Right lobe of liver (tissue), 6 donors: ENCODE measurements at regions not wholly inside any gene's neighbourhood (a gene's known extent, or its start where the extent isn't known, plus 50 kb on each side); places are given as distances from the start of the nearest gene placed in this dataset.

Source experiments
- ATAC-seq, 4 donors: fragments of 200-7000 bp; cut with Tn5 transposase; one replicate each; pipeline ENCODE4 v1.9.1; 2020; ENCODE audit warnings: mild to moderate bottlenecking in 4 of 4, moderate library complexity in 4 of 4
- DNase-seq, 3 donors: peaks; one replicate each; pipeline ENCODE4 v3.0.0-alpha.2; 2020
- H3K27ac ChIP-seq, 3 donors: fragments of 200-600 bp; one replicate each; pipeline ENCODE4 v1.8.0; 2022
- H3K27me3 ChIP-seq, 2 donors: fragments of 200-600 bp; one replicate each; pipeline ENCODE4 v1.8.0; 2022
- H3K36me3 ChIP-seq, 4 donors: fragments of 200-600 bp; sonication (generic) in 1 of 4; one replicate each; pipeline versions ENCODE4 v1.5.1 to v1.8.0; 2017 to 2022; ENCODE audit warnings: control low read depth in 1 of 4
- H3K4me1 ChIP-seq, 4 donors: fragments of 200-600 bp; sonication (generic) in 1 of 4; one replicate each; pipeline versions ENCODE4 v1.5.1 to v1.8.0; 2017 to 2022; ENCODE audit warnings: control low read depth in 1 of 4
- H3K4me3 ChIP-seq, 3 donors: fragments of 200-600 bp; one replicate each; pipeline ENCODE4 v1.8.0; 2022
- H3K9me3 ChIP-seq, 4 donors: fragments of 200-600 bp; sonication (generic) in 1 of 4; one replicate each; pipeline versions ENCODE4 v1.5.1 to v1.8.0; 2017 to 2022; ENCODE audit warnings: control low read depth in 1 of 4
- CTCF ChIP-seq, 4 donors: fragments of 200-600 bp in 3 of 4; fragments of 450-650 bp in 1 of 4; IDR thresholded peaks; one replicate each; pipeline versions ENCODE4 v1.5.1 to v1.8.0; 2016 to 2022; ENCODE audit warnings: antibody characterized with exemption in 4 of 4, mild to moderate bottlenecking in 2 of 4
- POLR2A ChIP-seq: fragments of 450-650 bp; IDR thresholded peaks from one replicate; pipeline ENCODE4 v1.6.1; 2017; ENCODE audit warnings: antibody characterized with exemption, mild to moderate bottlenecking
- WGBS: methylation state at CpG from one replicate; pipeline ENCODE4 v1.1.6; 2018; ENCODE audit warnings: low coverage, low lambda C conversion rate; ENCODE audit not compliant: insufficient coverage; ENCODE audit errors: missing lambda C conversion rate; 5-methylcytosine and 5-hydroxymethylcytosine counted together
- intact Hi-C, 2 donors: fragments of 100-400 bp; cut with DNase I; formaldehyde crosslinking; loops; one replicate each; pipeline versions ENCODE4 v1.11.2 to v1.14.1; 2022
- donor health status: DM: no; HTN: yes; CAD: no.
- donor health status: DM: no; HTN: no; CAD: no.
- donor health status: DM: no; HTN: no; CAD: no.
- donor health status: DM: no; HTN: yes; CAD: no.
- donor health status: DM: no; HTN: yes; CAD: no.

- H3K36me3 ChIP-seq, result no peaks in the 10 kb centered on the region
- H3K9me3 ChIP-seq, result no peaks in the 10 kb centered on the region
- ATAC-seq, result no peak
- H3K27ac ChIP-seq, result no peak overlapping the region
- WGBS, result 33% methylated on average over 1 of the region's 1 CpG
- no peak overlapping the region for H3K4me3 ChIP-seq
- no peaks in the 10 kb centered on the region for H3K4me1 ChIP-seq
- TF ChIP-seq CTCF (IDR thresholded peaks at IDR 0.05) (no peak), POLR2A (no peak)
- no peak for DNase-seq
- H3K27me3 ChIP-seq, result no peaks in the 10 kb centered on the region
- intact Hi-C loops, result no loop called here
Observed at GRCh38 chr2:59569124-59569523, 984.3 kb downstream of the BCL11A start.

- ATAC-seq (no peak), DNase-seq (no peak)
- WGBS, result 48% methylated on average over 3 of the region's 3 CpGs
- Histone ChIP-seq H3K9me3 (no peaks in the 10 kb centered on the region), H3K4me3 (no peak overlapping the region), H3K36me3 (no peaks in the 10 kb centered on the region), H3K27me3 (no peaks in the 10 kb centered on the region), H3K4me1 (no peaks in the 10 kb centered on the region), H3K27ac (no peak overlapping the region)
- TF ChIP-seq POLR2A (no peak), CTCF (IDR thresholded peaks at IDR 0.05) (no peak)
- intact Hi-C loops, result no loop called here
Observed at GRCh38 chr2:59568461-59568860, 985.0 kb downstream of the BCL11A start.

GRCh38 chr2:59567151-59567550 lies 986.3 kb downstream of the BCL11A start:
- intact Hi-C loops, result no loop called here
- 65% methylated on average over 3 of the region's 6 CpGs for WGBS
- DNase-seq (no peak), ATAC-seq (no peak)
- no peak overlapping the region for H3K4me3 ChIP-seq
- H3K9me3 ChIP-seq, result no peaks in the 10 kb centered on the region
- no peaks in the 10 kb centered on the region for H3K4me1 ChIP-seq
- no peaks in the 10 kb centered on the region for H3K27me3 ChIP-seq
- no peaks in the 10 kb centered on the region for H3K36me3 ChIP-seq
- no peak overlapping the region for H3K27ac ChIP-seq
- TF ChIP-seq CTCF (IDR thresholded peaks at IDR 0.05) (no peak), POLR2A (no peak)

GRCh38 chr2:59566739-59567138 lies 986.7 kb downstream of the BCL11A start:
- no peak for TF ChIP-seq CTCF (IDR thresholded peaks at IDR 0.05)
- TF ChIP-seq POLR2A, result no peak
- Histone ChIP-seq H3K4me3 (no peak overlapping the region), H3K36me3 (no peaks in the 10 kb centered on the region), H3K9me3 (no peaks in the 10 kb centered on the region), H3K4me1 (no peaks in the 10 kb centered on the region), H3K27ac (no peak overlapping the region), H3K27me3 (no peaks in the 10 kb centered on the region)
- no peak for ATAC-seq
- intact Hi-C loops, result no loop called here
- no peak for DNase-seq
- WGBS, result 37% methylated on average over 2 of the region's 2 CpGs

GRCh38 chr2:59561281-59561680 lies 992.2 kb downstream of the BCL11A start:
- Histone ChIP-seq H3K36me3 (no peaks in the 10 kb centered on the region), H3K27me3 (no peaks in the 10 kb centered on the region), H3K4me1 (no peaks in the 10 kb centered on the region), H3K27ac (no peak overlapping the region), H3K4me3 (no peak overlapping the region), H3K9me3 (no peaks in the 10 kb centered on the region)
- no peak for DNase-seq
- WGBS, result 29% methylated on average over 2 of the region's 2 CpGs
- intact Hi-C loops, result no loop called here
- no peak for TF ChIP-seq CTCF (IDR thresholded peaks at IDR 0.05)
- no peak for ATAC-seq
